HEK293 (cell line): ENCODE measurements at regions not wholly inside any gene's neighbourhood (a gene's known extent, or its start where the extent isn't known, plus 50 kb on each side); places are given as distances from the start of the nearest gene placed in this dataset.

Experiments
- CTCF ChIA-PET: fragments of 350-600 bp; formaldehyde crosslinking; extraction: SDS; loops from one replicate; lab custom pipeline; 2021; ENCODE audit warnings: antibody characterized with exemption; lab: Yijun Ruan, JAX
- POLR2A ChIA-PET: fragments of 300-600 bp; formaldehyde crosslinking; extraction: SDS; loops from one replicate; lab custom pipeline; 2020; ENCODE audit warnings: antibody characterized with exemption, inconsistent platforms; lab: Yijun Ruan, JAX
- H3K27ac ChIP-seq: fragments of 200-500 bp; sonication (Bioruptor generic); 2 replicates; pipeline ENCODE4 v1.5.1; 2014; ENCODE audit warnings: low read depth, low read length, control low read depth, inconsistent platforms; ENCODE audit errors: extremely low read depth
- H3K36me3 ChIP-seq, 2 experiments: fragments of 200-500 bp in 1 of 2; sonication (Bioruptor generic) in 1 of 2; 1 replicate in 1 of 2; 2 replicates in 1 of 2; pipeline ENCODE4 v1.5.1; 2014 to 2017; ENCODE audit warnings: inconsistent platforms in 2 of 2, low read length in 2 of 2; ENCODE audit not compliant: control insufficient read depth in 2 of 2, insufficient read depth in 1 of 2
- H3K4me1 ChIP-seq: fragments of 200-500 bp; sonication (Bioruptor generic); 2 replicates; pipeline ENCODE4 v1.5.1; 2014; ENCODE audit warnings: mild to moderate bottlenecking, low read length, inconsistent platforms; ENCODE audit not compliant: control insufficient read depth, insufficient read depth
- H3K4me3 ChIP-seq: 2 replicates; pipeline ENCODE4 v1.5.1; 2011; ENCODE audit warnings: low read depth, mild to moderate bottlenecking, control low read depth, low read length, moderate library complexity
- H3K9me3 ChIP-seq: fragments of 200-500 bp; sonication (Bioruptor generic); 2 replicates; pipeline ENCODE4 v1.5.1; 2014; ENCODE audit warnings: low read depth, low read length, inconsistent platforms; ENCODE audit not compliant: control insufficient read depth, insufficient read depth
- BCL6B ChIP-seq: fragments of 450-650 bp; formaldehyde crosslinking; IDR thresholded peaks from 2 replicates; pipeline ENCODE4 v1.5.1; 2017; ENCODE audit warnings: missing biosample characterization, missing genetic modification characterization
- IKZF3 ChIP-seq: fragments of 450-650 bp; IDR thresholded peaks from 2 replicates; pipeline ENCODE4 v1.5.0; 2018; ENCODE audit warnings: missing biosample characterization, mild to moderate bottlenecking, missing genetic modification characterization, moderate library complexity
- INSM2 ChIP-seq: fragments of 450-650 bp; formaldehyde crosslinking; IDR thresholded peaks from 2 replicates; pipeline ENCODE4 v1.5.1; 2016; ENCODE audit warnings: missing biosample characterization, missing genetic modification characterization
- SP2 ChIP-seq: fragments of 450-650 bp; formaldehyde crosslinking; IDR thresholded peaks from 2 replicates; pipeline ENCODE4 v1.5.1; 2016; ENCODE audit warnings: missing biosample characterization, missing genetic modification characterization
- ZNF10 ChIP-seq: fragments of 450-650 bp; formaldehyde crosslinking; IDR thresholded peaks from 2 replicates; pipeline ENCODE4 v1.5.1; 2017; ENCODE audit warnings: missing biosample characterization, missing genetic modification characterization
- ZNF155 ChIP-seq: fragments of 450-650 bp; formaldehyde crosslinking; IDR thresholded peaks from 2 replicates; pipeline ENCODE4 v1.5.1; 2016; ENCODE audit warnings: missing biosample characterization, missing genetic modification characterization
- ZNF157 ChIP-seq: fragments of 450-650 bp; formaldehyde crosslinking; IDR thresholded peaks from 2 replicates; pipeline ENCODE4 v1.5.1; 2016; ENCODE audit warnings: missing biosample characterization, missing genetic modification characterization
- ZNF169 ChIP-seq: fragments of 450-650 bp; formaldehyde crosslinking; IDR thresholded peaks from 2 replicates; pipeline ENCODE4 v1.5.1; 2016; ENCODE audit warnings: missing biosample characterization, missing genetic modification characterization
- ZNF2 ChIP-seq: fragments of 450-650 bp; formaldehyde crosslinking; IDR thresholded peaks from 2 replicates; pipeline ENCODE4 v1.5.1; 2016; ENCODE audit warnings: missing biosample characterization, missing genetic modification characterization
- ZNF202 ChIP-seq: fragments of 450-650 bp; formaldehyde crosslinking; IDR thresholded peaks from 2 replicates; pipeline ENCODE4 v1.5.1; 2016; ENCODE audit warnings: missing biosample characterization, missing genetic modification characterization, borderline replicate concordance
- ZNF324 ChIP-seq: fragments of 450-650 bp; formaldehyde crosslinking; IDR thresholded peaks from 2 replicates; pipeline ENCODE4 v1.5.1; 2016; ENCODE audit warnings: missing biosample characterization, missing genetic modification characterization
- ZNF362 ChIP-seq: fragments of 450-650 bp; formaldehyde crosslinking; IDR thresholded peaks from 2 replicates; pipeline ENCODE4 v1.5.1; 2016; ENCODE audit warnings: missing biosample characterization, missing genetic modification characterization
- ZNF391 ChIP-seq: fragments of 450-650 bp; formaldehyde crosslinking; IDR thresholded peaks from 2 replicates; pipeline ENCODE4 v1.5.1; 2016; ENCODE audit warnings: low read depth, missing biosample characterization, missing genetic modification characterization, borderline replicate concordance
- ZNF449 ChIP-seq: fragments of 450-650 bp; formaldehyde crosslinking; IDR thresholded peaks from 2 replicates; pipeline ENCODE4 v1.5.1; 2017; ENCODE audit warnings: missing biosample characterization, mild to moderate bottlenecking, missing genetic modification characterization, moderate library complexity
- ZNF473 ChIP-seq: fragments of 450-650 bp; formaldehyde crosslinking; IDR thresholded peaks from 2 replicates; pipeline ENCODE4 v1.5.1; 2017; ENCODE audit warnings: missing biosample characterization, missing genetic modification characterization
- ZNF518A ChIP-seq: fragments of 450-650 bp; formaldehyde crosslinking; conservative IDR thresholded peaks from 2 replicates; pipeline ENCODE4 v1.5.1; 2016; ENCODE audit warnings: low read depth, missing biosample characterization, missing genetic modification characterization
- ZNF521 ChIP-seq: fragments of 450-650 bp; formaldehyde crosslinking; IDR thresholded peaks from 2 replicates; pipeline ENCODE4 v1.5.1; 2017; ENCODE audit warnings: missing biosample characterization, mild to moderate bottlenecking, missing genetic modification characterization
- ZNF571 ChIP-seq: fragments of 450-650 bp; formaldehyde crosslinking; IDR thresholded peaks from 2 replicates; pipeline ENCODE4 v1.5.0; 2017; ENCODE audit warnings: missing biosample characterization, missing genetic modification characterization
- ZNF704 ChIP-seq: fragments of 450-650 bp; formaldehyde crosslinking; IDR thresholded peaks from 2 replicates; pipeline ENCODE4 v1.5.1; 2016; ENCODE audit warnings: missing biosample characterization, missing genetic modification characterization
- ZNF785 ChIP-seq: fragments of 450-650 bp; formaldehyde crosslinking; IDR thresholded peaks from 2 replicates; pipeline ENCODE4 v1.5.1; 2016; ENCODE audit warnings: missing biosample characterization, missing genetic modification characterization
- ZNF792 ChIP-seq: fragments of 450-650 bp; formaldehyde crosslinking; IDR thresholded peaks from 2 replicates; pipeline ENCODE4 v1.5.1; 2016; ENCODE audit warnings: missing biosample characterization, missing genetic modification characterization
- ZNF837 ChIP-seq: fragments of 450-650 bp; formaldehyde crosslinking; IDR thresholded peaks from 2 replicates; pipeline ENCODE4 v1.5.1; 2016; ENCODE audit warnings: missing biosample characterization, missing genetic modification characterization
- ZSCAN4 ChIP-seq: fragments of 450-650 bp; formaldehyde crosslinking; IDR thresholded peaks from 2 replicates; pipeline ENCODE4 v1.5.1; 2017; ENCODE audit warnings: missing biosample characterization, missing genetic modification characterization

- CTCF ChIA-PET: interaction anchor here (0.6 kb wide), 1 partner anchor 81 kb away, joined by 3 read pairs; no protein-coding TSS in a partner anchor
- no peaks in the 10 kb centered on the region for H3K9me3 ChIP-seq
- H3K36me3 ChIP-seq: no peaks in the 10 kb centered on the region
- H3K27ac ChIP-seq: no peak overlapping the region
- no peaks in the 10 kb centered on the region for H3K4me1 ChIP-seq
- POLR2A ChIA-PET: no interaction called here
- H3K4me3 ChIP-seq: no peak overlapping the region
- TF ChIP-seq ZNF202 (no peak), ZNF391 (tag by site-specific recombination) (no peak), ZNF2 (tag by site-specific recombination) (no peak), ZNF837 (tag by site-specific recombination) (no peak), SP2 (tag by site-specific recombination) (no peak)
Measured at GRCh38 chr13:65868099-65868498, 1362.0 kb downstream of the PCDH9 start.

GRCh38 chr13:65866138-65866537, 1364.0 kb downstream of the PCDH9 start:
- no peaks in the 10 kb centered on the region for H3K9me3 ChIP-seq
- H3K4me1 ChIP-seq: no peaks in the 10 kb centered on the region
- ChIA-PET CTCF (no interaction called here), POLR2A (no interaction called here)
- no peak overlapping the region for H3K27ac ChIP-seq
- no peaks in the 10 kb centered on the region for H3K36me3 ChIP-seq
- no peak overlapping the region for H3K4me3 ChIP-seq
- TF ChIP-seq ZNF155 (tag by site-specific recombination) (no peak), ZNF324 (tag by site-specific recombination) (no peak), BCL6B (tag by site-specific recombination) (no peak), INSM2 (tag by site-specific recombination) (no peak), ZSCAN4 (tag by site-specific recombination) (no peak), ZNF473 (tag by site-specific recombination) (no peak), ZNF362 (tag by site-specific recombination) (no peak), ZNF157 (tag by site-specific recombination) (no peak), ZNF785 (tag by site-specific recombination) (no peak), ZNF169 (tag by site-specific recombination) (no peak), ZNF704 (tag by site-specific recombination) (no peak), ZNF449 (tag by site-specific recombination) (no peak), ZNF792 (tag by site-specific recombination) (no peak), IKZF3 (tag by site-specific recombination) (no peak), ZNF518A (tag by site-specific recombination) (no peak), ZNF571 (tag by site-specific recombination) (no peak), ZNF521 (tag by site-specific recombination) (no peak), ZNF10 (tag by site-specific recombination) (no peak)
